GM23338 (cell line): ENCODE measurements at regions not wholly inside any gene's neighbourhood (a gene's known extent, or its start where the extent isn't known, plus 50 kb on each side); places are given as distances from the start of the nearest gene placed in this dataset.

ENCODE experiments used
- ATAC-seq: fragments of 200-7000 bp; cut with Tn5 transposase; 3 replicates; pipeline ENCODE4 v1.9.1; 2020
- DNase-seq: peaks from one replicate; pipeline ENCODE4 v3.0.0-alpha.2; 2015; ENCODE audit warnings: low spot score
- H2AFZ ChIP-seq: fragments of 200-600 bp; sonication (generic); 2 replicates; pipeline ENCODE4 v1.8.0; 2016; ENCODE audit warnings: antibody characterized with exemption, mild to moderate bottlenecking, moderate library complexity
- H3F3A ChIP-seq: fragments of 200-600 bp; sonication (generic); replicated peaks from 2 replicates; pipeline ENCODE4 v1.8.0; 2017; ENCODE audit warnings: antibody characterized with exemption, mixed run types, low read depth
- H3K27ac ChIP-seq: fragments of 200-600 bp; sonication (generic); 2 replicates; pipeline ENCODE4 v1.6.1; 2016; ENCODE audit warnings: low read depth
- H3K27me3 ChIP-seq: fragments of 200-600 bp; sonication (generic); 2 replicates; pipeline ENCODE4 v1.8.0; 2016; ENCODE audit warnings: mild to moderate bottlenecking, mixed run types, moderate library complexity; ENCODE audit not compliant: insufficient read depth
- H3K36me3 ChIP-seq: fragments of 200-600 bp; sonication (generic); 2 replicates; pipeline ENCODE4 v1.8.0; 2016; ENCODE audit warnings: mild to moderate bottlenecking; ENCODE audit not compliant: insufficient read depth
- H3K4me1 ChIP-seq: fragments of 200-600 bp; sonication (generic); 2 replicates; pipeline ENCODE4 v1.8.0; 2016; ENCODE audit warnings: mild to moderate bottlenecking, moderate library complexity; ENCODE audit not compliant: insufficient read depth
- H3K4me2 ChIP-seq: fragments of 200-600 bp; sonication (generic); 2 replicates; pipeline ENCODE4 v1.7.1; 2017; ENCODE audit warnings: mixed run types
- H3K4me3 ChIP-seq: fragments of 200-600 bp; sonication (generic); 2 replicates; pipeline ENCODE4 v1.6.1; 2016; ENCODE audit warnings: mixed run types
- H3K79me2 ChIP-seq: fragments of 200-600 bp; sonication (generic); replicated peaks from 2 replicates; pipeline ENCODE4 v1.8.0; 2017; ENCODE audit warnings: mild to moderate bottlenecking; ENCODE audit not compliant: insufficient read depth
- H3K9me2 ChIP-seq: fragments of 200-600 bp; sonication (generic); 2 replicates; pipeline ENCODE4 v1.8.0; 2017; ENCODE audit not compliant: insufficient read depth
- H4K20me1 ChIP-seq: fragments of 200-600 bp; sonication (generic); replicated peaks from 2 replicates; pipeline ENCODE4 v1.8.0; 2017; ENCODE audit warnings: mild to moderate bottlenecking; ENCODE audit not compliant: insufficient read depth
- H3K27ac Mint-ChIP-seq: 2 replicates; pipeline ENCODE4 v1.8.0; 2020; ENCODE audit warnings: inconsistent platforms, mild to moderate bottlenecking, moderate library complexity, mixed read lengths
- H3K27me3 Mint-ChIP-seq: 3 replicates; pipeline ENCODE4 v1.8.0; 2022; ENCODE audit warnings: low read depth, mild to moderate bottlenecking, moderate library complexity, mixed read lengths, inconsistent platforms; ENCODE audit not compliant: insufficient read depth, poor library complexity
- H3K36me3 Mint-ChIP-seq: 3 replicates; pipeline ENCODE4 v1.8.0; 2021; ENCODE audit warnings: low read depth, mild to moderate bottlenecking, inconsistent platforms, moderate library complexity, mixed read lengths
- H3K4me1 Mint-ChIP-seq: 3 replicates; pipeline ENCODE4 v1.8.0; 2020; ENCODE audit warnings: mild to moderate bottlenecking, inconsistent platforms, mixed read lengths
- H3K4me3 Mint-ChIP-seq: 3 replicates; pipeline ENCODE4 v1.8.0; 2021; ENCODE audit warnings: moderate library complexity, mild to moderate bottlenecking, inconsistent platforms, mixed read lengths
- H3K9me3 Mint-ChIP-seq: 3 replicates; pipeline ENCODE4 v1.8.0; 2020; ENCODE audit warnings: moderate library complexity, mild to moderate bottlenecking, inconsistent platforms, mixed read lengths
- CREB1 ChIP-seq: fragments of 250-450 bp; sonication (Bioruptor Pico); IDR thresholded peaks from 2 replicates; pipeline ENCODE4 v1.5.0; 2020; ENCODE audit warnings: low read depth, mild to moderate bottlenecking, moderate library complexity
- CTCF ChIP-seq, 2 experiments: fragments of 200-600 bp in 1 of 2; sonication (generic) in 1 of 2; conservative IDR thresholded peaks; 2 replicates each; pipeline versions ENCODE4 v1.5.1 to v1.6.1; 2016 to 2017; ENCODE audit warnings: antibody characterized with exemption in 2 of 2, low read depth in 2 of 2, mild to moderate bottlenecking in 2 of 2, moderate library complexity in 1 of 2
- ETS1 ChIP-seq: IDR thresholded peaks from 2 replicates; pipeline ENCODE4 v1.6.1; 2016; ENCODE audit warnings: antibody characterized with exemption
- EZH2 ChIP-seq: fragments of 200-600 bp; sonication (generic); IDR thresholded peaks from one replicate; pipeline ENCODE4 v1.8.0; 2017; ENCODE audit warnings: antibody characterized with exemption, mild to moderate bottlenecking, low read depth; ENCODE audit not compliant: unreplicated experiment
- EZH2phosphoT487 ChIP-seq: fragments of 200-600 bp; sonication (generic); IDR thresholded peaks from one replicate; pipeline ENCODE4 v1.8.1; 2018; ENCODE audit warnings: antibody characterized with exemption; ENCODE audit not compliant: unreplicated experiment
- JUNB ChIP-seq: IDR thresholded peaks from one replicate; pipeline ENCODE4 v1.6.1; 2016; ENCODE audit warnings: antibody characterized with exemption; ENCODE audit not compliant: unreplicated experiment
- NANOG ChIP-seq: IDR thresholded peaks from 2 replicates; pipeline ENCODE4 v1.6.1; 2016; ENCODE audit warnings: antibody characterized with exemption, borderline replicate concordance
- POLR2AphosphoS5 ChIP-seq: IDR thresholded peaks from 2 replicates; pipeline ENCODE4 v1.6.1; 2016; ENCODE audit warnings: antibody characterized with exemption, low read depth
- REST ChIP-seq: IDR thresholded peaks from one replicate; pipeline ENCODE4 v1.6.1; 2018; ENCODE audit warnings: antibody characterized with exemption; ENCODE audit not compliant: unreplicated experiment
- STAT1 ChIP-seq: IDR thresholded peaks from one replicate; pipeline ENCODE4 v1.6.1; 2016; ENCODE audit warnings: antibody characterized with exemption; ENCODE audit not compliant: unreplicated experiment
- ZNF114 ChIP-seq: fragments of 250-450 bp; sonication (Bioruptor Pico); IDR thresholded peaks from 2 replicates; pipeline ENCODE4 v1.5.0; 2020; ENCODE audit warnings: mild to moderate bottlenecking, moderate library complexity
- ZNF331 ChIP-seq: fragments of 250-450 bp; sonication (Bioruptor Pico); IDR thresholded peaks from 2 replicates; pipeline ENCODE4 v1.5.0; 2020; ENCODE audit warnings: low read depth, mild to moderate bottlenecking, moderate library complexity
- ZNF462 ChIP-seq: fragments of 250-450 bp; sonication (Bioruptor Pico); IDR thresholded peaks from 2 replicates; pipeline ENCODE4 v1.5.0; 2020; ENCODE audit warnings: mild to moderate bottlenecking, moderate library complexity

GRCh38 chr2:16105669-16106281, 165.4 kb downstream of the MYCN start:
- Mint-ChIP-seq H3K27ac (peak overlapping the region; percentile 98), H3K4me3 (peak overlapping the region; percentile 47), H3K9me3 (peaks cover 3% of the 10 kb centered on the region; the same call in 2 of the 3 replicates), H3K27me3 (peaks cover 12% of the 10 kb centered on the region), H3K4me1 (peaks cover 66% of the 10 kb centered on the region), H3K36me3 (peaks cover 2% of the 10 kb centered on the region; the same call in 2 of the 3 replicates)
- peak; percentile 85 for ATAC-seq
- Histone ChIP-seq H3K79me2 (no peaks in the 10 kb centered on the region), H3K27me3 (no peaks in the 10 kb centered on the region), H4K20me1 (no peaks in the 10 kb centered on the region), H3K4me1 (peaks cover 37% of the 10 kb centered on the region), H3K4me3 (peak overlapping the region; percentile 11), H3K4me2 (peak overlapping the region; percentile 62), H3K9me2 (no peaks in the 10 kb centered on the region), H3K36me3 (no peaks in the 10 kb centered on the region), H3F3A (peaks cover 16% of the 10 kb centered on the region), H3K27ac (peak overlapping the region; percentile 99), H2AFZ (no peak overlapping the region)
- TF ChIP-seq ZNF462 (CRISPR knock-in tag) (no peak; the same call in 1 of the 2 replicates), POLR2AphosphoS5 (no peak; the same call in 1 of the 2 replicates), ETS1 (peak; percentile 10), ZNF114 (CRISPR knock-in tag) (peak; percentile 92; the same call in 1 of the 2 replicates), JUNB (no peak), STAT1 (no peak), CREB1 (CRISPR knock-in tag) (0 out of 2 replicates have a peak, but pooled peaks have one; percentile 57), NANOG (peak; percentile 69), CTCF (conservative IDR thresholded peaks at IDR 0.05; ENCODE audit: low read depth in 2 of 2) (no peak), EZH2 (no peak), EZH2phosphoT487 (no peak), REST (peak; percentile 15), ZNF331 (CRISPR knock-in tag) (no peak)
- peak; percentile 97 for DNase-seq
